SK-N-SH treated with all-trans-retinoic acid at 6 μM for 48 hours (cell line): ENCODE measurements at regions not wholly inside any gene's neighbourhood (a gene's known extent, or its start where the extent isn't known, plus 50 kb on each side); places are given as distances from the start of the nearest gene placed in this dataset.

Source experiments
- ATAC-seq: fragments of 200-7000 bp; cut with Tn5 transposase; 3 replicates; pipeline ENCODE4 v1.9.1; 2020; ENCODE audit warnings: mild to moderate bottlenecking, moderate library complexity
- BACH2 ChIP-seq: fragments of 250-450 bp; sonication (Bioruptor Pico); IDR thresholded peaks from 2 replicates; pipeline ENCODE4 v1.9.0; 2021; ENCODE audit warnings: mild to moderate bottlenecking, borderline replicate concordance
- CREB5 ChIP-seq: fragments of 250-450 bp; sonication (Bioruptor Pico); IDR thresholded peaks from 2 replicates; pipeline ENCODE4 v1.5.1; 2020; ENCODE audit warnings: low read depth, mild to moderate bottlenecking, moderate library complexity
- CSDC2 ChIP-seq: fragments of 250-450 bp; sonication (Bioruptor Pico); IDR thresholded peaks from 2 replicates; pipeline ENCODE4 v1.5.0; 2020; ENCODE audit warnings: mild to moderate bottlenecking, moderate library complexity
- CSRNP3 ChIP-seq: fragments of 250-450 bp; sonication (Bioruptor Pico); IDR thresholded peaks from 2 replicates; pipeline ENCODE4 v1.5.1; 2021; ENCODE audit warnings: mild to moderate bottlenecking, moderate library complexity
- ISL1 ChIP-seq: fragments of 250-450 bp; sonication (Bioruptor Pico); IDR thresholded peaks from 2 replicates; pipeline ENCODE4 v2.1.2; 2022; ENCODE audit warnings: mild to moderate bottlenecking, moderate library complexity
- OSR1 ChIP-seq: fragments of 250-450 bp; sonication (Bioruptor Pico); IDR thresholded peaks from 2 replicates; pipeline ENCODE4 v1.8.0; 2022; ENCODE audit warnings: moderate library complexity, mild to moderate bottlenecking, inconsistent platforms
- POU6F1 ChIP-seq: fragments of 250-450 bp; sonication (Bioruptor Pico); IDR thresholded peaks from 2 replicates; pipeline ENCODE4 v1.8.0; 2021; ENCODE audit warnings: low read depth, mild to moderate bottlenecking, moderate library complexity, borderline replicate concordance
- PPARA ChIP-seq: fragments of 250-450 bp; sonication (Bioruptor Pico); IDR thresholded peaks from 2 replicates; pipeline ENCODE4 v1.5.0; 2020; ENCODE audit warnings: mild to moderate bottlenecking, borderline replicate concordance
- SNAI2 ChIP-seq: fragments of 250-450 bp; sonication (Bioruptor Pico); IDR thresholded peaks from 2 replicates; pipeline ENCODE4 v1.5.0; 2020; ENCODE audit warnings: mild to moderate bottlenecking, moderate library complexity
- TCF4 ChIP-seq: fragments of 250-450 bp; sonication (Bioruptor Pico); IDR thresholded peaks from 2 replicates; pipeline ENCODE4 v1.8.0; 2021; ENCODE audit warnings: mild to moderate bottlenecking, moderate library complexity, borderline replicate concordance
- TOX ChIP-seq: fragments of 250-450 bp; sonication (Bioruptor Pico); IDR thresholded peaks from 2 replicates; pipeline ENCODE4 v1.8.0; 2021; ENCODE audit warnings: mild to moderate bottlenecking, moderate library complexity, borderline replicate concordance
- TSHZ2 ChIP-seq: fragments of 250-450 bp; sonication (Bioruptor Pico); IDR thresholded peaks from 2 replicates; pipeline ENCODE4 v1.5.0; 2020; ENCODE audit warnings: mild to moderate bottlenecking, moderate library complexity
- ZFP3 ChIP-seq: fragments of 250-450 bp; sonication (Bioruptor Pico); IDR thresholded peaks from 2 replicates; pipeline ENCODE4 v1.5.0; 2020; ENCODE audit warnings: mild to moderate bottlenecking, moderate library complexity
- ZFP30 ChIP-seq: fragments of 450-650 bp; formaldehyde crosslinking; IDR thresholded peaks from 2 replicates; pipeline ENCODE4 v1.5.0; 2022; ENCODE audit warnings: mild to moderate bottlenecking, moderate library complexity
- ZNF565 ChIP-seq: fragments of 450-650 bp; formaldehyde crosslinking; conservative IDR thresholded peaks from 2 replicates; pipeline ENCODE4 v1.5.0; 2020; ENCODE audit warnings: low read depth, mild to moderate bottlenecking, moderate library complexity
- ZNF70 ChIP-seq: fragments of 450-650 bp; formaldehyde crosslinking; IDR thresholded peaks from 2 replicates; pipeline ENCODE4 v1.5.0; 2020; ENCODE audit warnings: mild to moderate bottlenecking, moderate library complexity
- ZNF8 ChIP-seq: fragments of 450-650 bp; formaldehyde crosslinking; IDR thresholded peaks from 2 replicates; pipeline ENCODE4 v1.5.0; 2020; ENCODE audit warnings: mild to moderate bottlenecking, moderate library complexity

GRCh38 chr20:57996936-57997890, 231.2 kb downstream of the ANKRD60 start:
- peak; percentile 66 for ATAC-seq
- TF ChIP-seq ISL1 (CRISPR knock-in tag) (no peak), CREB5 (no peak), POU6F1 (no peak), BACH2 (no peak), ZFP30 (no peak), ZNF70 (CRISPR knock-in tag) (no peak)

GRCh38 chr20:57996465-57996864, 232.0 kb downstream of the ANKRD60 start:
- no peak for ATAC-seq
- TF ChIP-seq OSR1 (CRISPR knock-in tag) = no peak
- TF ChIP-seq SNAI2 (CRISPR knock-in tag) = no peak
- TF ChIP-seq ZNF8 (CRISPR knock-in tag) = no peak
- TF ChIP-seq CREB5 = no peak
- no peak for TF ChIP-seq BACH2

GRCh38 chr20:57995381-57995977, 233.0 kb downstream of the ANKRD60 start:
- ATAC-seq = no peak

GRCh38 chr20:57993716-57994431, 234.6 kb downstream of the ANKRD60 start:
- no peak for TF ChIP-seq TSHZ2
- no peak for TF ChIP-seq CREB5
- TF ChIP-seq ZNF565 (CRISPR knock-in tag) = no peak
- no peak; the same call in 2 of the 3 replicates for ATAC-seq

More at GRCh38 chr20:57995381-57995977, 233.0 kb downstream of the ANKRD60 start:
- TF ChIP-seq ISL1 (CRISPR knock-in tag) = no peak
- TF ChIP-seq ZFP3 (CRISPR knock-in tag) = no peak
- no peak for TF ChIP-seq OSR1 (CRISPR knock-in tag)
- TF ChIP-seq CSRNP3 (CRISPR knock-in tag) = no peak
- no peak for TF ChIP-seq SNAI2 (CRISPR knock-in tag)
- TF ChIP-seq PPARA (CRISPR knock-in tag) = no peak
- no peak for TF ChIP-seq CSDC2 (CRISPR knock-in tag)
- TF ChIP-seq TCF4 (CRISPR knock-in tag) = no peak
- no peak for TF ChIP-seq TOX (CRISPR knock-in tag)
